T-cell (primary cell): ENCODE measurements at regions not wholly inside any gene's neighbourhood (a gene's known extent, or its start where the extent isn't known, plus 50 kb on each side); places are given as distances from the start of the nearest gene placed in this dataset.

Source experiments
- ATAC-seq, 4 experiments: fragments of 200-7000 bp in 3 of 4; fragments of 150-1000 bp in 1 of 4; cut with Tn5 transposase; replicated peaks in 1 of 4; 1 replicate in 3 of 4; 2 replicates in 1 of 4; pipeline ENCODE4 v1.10.0; 2021; ENCODE audit warnings: moderate library complexity in 3 of 4, mild to moderate bottlenecking in 2 of 4, moderate number of reproducible peaks in 1 of 4
- CTCF ChIA-PET, 2 donors: fragments of 300-600 bp; sonication (Branson Sonifier 250); formaldehyde crosslinking; loops; one replicate each; lab custom pipeline; 2022; ENCODE audit warnings: antibody characterized with exemption in 2 of 2; lab: Charles Lee
- POLR2A ChIA-PET, 2 donors: fragments of 300-600 bp; sonication (Branson Sonifier 250); formaldehyde crosslinking; loops; one replicate each; lab custom pipeline; 2022; ENCODE audit warnings: antibody characterized with exemption in 2 of 2; lab: Charles Lee
- DNase-seq, 35 experiments: peaks; one replicate each; pipeline versions ENCODE4 v3.0.0 to v3.0.0-alpha.2; 2013 to 2023
- H3K27ac ChIP-seq: one replicate; pipeline ENCODE4 v1.5.1; 2013; ENCODE audit warnings: low read length
- H3K27me3 ChIP-seq, 2 experiments: replicated peaks in 1 of 2; 1 replicate in 1 of 2; 2 replicates in 1 of 2; pipeline versions ENCODE4 v1.6.1 to v1.7.0; 2013; ENCODE audit warnings: low read length in 1 of 2, mixed read lengths in 1 of 2; ENCODE audit not compliant: control insufficient read depth in 2 of 2, insufficient read depth in 2 of 2; ENCODE audit errors: extremely low read depth in 1 of 2
- H3K36me3 ChIP-seq, 2 donors: 1 replicate in 1 of 2; 2 replicates in 1 of 2; pipeline versions ENCODE4 v1.6.1 to v1.7.0; 2013; ENCODE audit warnings: low read length in 1 of 2; ENCODE audit not compliant: control insufficient read depth in 2 of 2, insufficient read depth in 1 of 2; ENCODE audit errors: extremely low read depth in 1 of 2
- H3K4me1 ChIP-seq, 2 experiments: 1 replicate in 1 of 2; 2 replicates in 1 of 2; pipeline versions ENCODE4 v1.6.1 to v1.7.0; 2013; ENCODE audit warnings: low read length in 2 of 2, mixed read lengths in 1 of 2; ENCODE audit not compliant: insufficient read depth in 2 of 2, control insufficient read depth in 1 of 2; ENCODE audit errors: extremely low read depth in 1 of 2
- H3K4me3 ChIP-seq, 2 donors: 1 replicate in 1 of 2; 2 replicates in 1 of 2; pipeline versions ENCODE4 v1.5.1 to v1.7.0; 2013; ENCODE audit warnings: mild to moderate bottlenecking in 2 of 2, low read length in 1 of 2, moderate library complexity in 1 of 2; ENCODE audit not compliant: control insufficient read depth in 1 of 2; ENCODE audit errors: extremely low read depth in 1 of 2
- H3K9me3 ChIP-seq: 2 replicates; pipeline ENCODE4 v1.7.0; 2013
- H3K27ac Mint-ChIP-seq, 2 donors: one replicate each; pipeline ENCODE4 v1.8.0; 2020 to 2021; ENCODE audit warnings: mild to moderate bottlenecking in 2 of 2, mixed read lengths in 2 of 2
- H3K27me3 Mint-ChIP-seq, 2 donors: one replicate each; pipeline ENCODE4 v1.8.0; 2021 to 2022; ENCODE audit warnings: mixed read lengths in 2 of 2
- H3K36me3 Mint-ChIP-seq: one replicate; pipeline ENCODE4 v1.8.0; 2021; ENCODE audit warnings: mixed read lengths
- H3K4me1 Mint-ChIP-seq, 3 donors: one replicate each; pipeline ENCODE4 v1.8.0; 2020 to 2022; ENCODE audit warnings: mixed read lengths in 3 of 3, mild to moderate bottlenecking in 1 of 3
- H3K4me3 Mint-ChIP-seq, 3 donors: one replicate each; pipeline ENCODE4 v1.8.0; 2020 to 2022; ENCODE audit warnings: mild to moderate bottlenecking in 3 of 3, mixed read lengths in 3 of 3, moderate library complexity in 3 of 3
- H3K9me3 Mint-ChIP-seq, 3 donors: one replicate each; pipeline ENCODE4 v1.8.0; 2020 to 2022; ENCODE audit warnings: mixed read lengths in 3 of 3
- WGBS: methylation state at CpG from one replicate; pipeline ENCODE4 v1.1.5; 2013; ENCODE audit warnings: missing lambda C conversion rate; ENCODE audit not compliant: insufficient coverage; 5-methylcytosine and 5-hydroxymethylcytosine counted together

DNA sequence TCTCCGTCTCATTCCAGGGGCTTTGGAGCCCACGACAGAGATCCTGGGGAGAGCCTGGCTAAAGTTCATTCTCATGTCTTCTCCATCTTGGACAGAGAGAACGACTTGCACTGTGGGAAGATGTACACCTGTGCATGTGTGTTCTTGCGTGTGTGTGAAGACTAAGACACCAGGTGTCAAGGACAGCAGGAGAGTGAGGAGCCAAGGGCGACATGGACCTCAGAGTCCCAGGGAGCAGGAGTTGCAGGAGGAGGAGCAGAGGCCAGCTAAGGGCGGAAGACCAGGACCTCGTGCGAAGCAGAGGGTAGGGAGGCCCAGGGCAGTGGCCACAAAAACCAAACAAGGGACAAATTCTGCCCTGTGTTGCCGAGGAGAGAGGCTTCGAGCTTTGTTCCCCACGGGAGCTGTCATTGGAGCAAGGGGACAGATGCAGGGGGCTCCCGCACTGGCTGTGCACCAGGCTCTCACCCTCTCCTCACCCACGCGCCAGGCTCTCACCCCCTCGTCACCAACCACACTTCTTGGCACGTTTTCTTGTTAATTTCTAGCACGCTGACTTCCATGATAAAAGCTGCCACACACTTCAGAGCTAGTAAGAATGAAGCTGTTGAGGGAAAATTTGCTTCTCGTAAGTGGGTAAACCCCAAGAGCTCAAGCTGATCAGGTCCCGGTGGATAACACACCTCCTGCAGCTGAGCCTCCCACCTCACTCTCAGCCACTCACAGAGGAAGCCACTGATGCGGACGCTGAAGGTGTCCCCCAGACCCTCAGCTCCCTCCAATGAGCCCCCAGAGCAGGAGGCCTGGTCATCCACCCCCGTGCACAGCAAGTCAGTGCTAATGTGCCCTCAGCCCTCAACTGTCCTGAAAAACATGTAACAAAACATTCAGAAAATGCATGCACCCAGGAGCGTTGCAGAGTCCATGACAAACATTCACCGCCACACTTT is 62.6 kb downstream of the DLL1 start:
- Histone ChIP-seq H3K4me1 (peaks cover 2 to 4% of the 10 kb centered on the region in 2 experiments), H3K27ac (no peak overlapping the region), H3K27me3 (peaks cover 0 to 19% of the 10 kb centered on the region in 2 experiments), H3K4me3 (no peak overlapping the region), H3K9me3 (no peaks in the 10 kb centered on the region), H3K36me3 (no peaks in the 10 kb centered on the region)
- no peaks in the 10 kb centered on the region for H3K9me3 Mint-ChIP-seq
- whole genome bisulfite sequencing: 84% methylated on average over 17 of the region's 24 CpGs
- H3K4me3 Mint-ChIP-seq: no peak overlapping the region
- H3K27ac Mint-ChIP-seq: no peak overlapping the region
- H3K27me3 Mint-ChIP-seq: peaks cover 0 to under 1% of the 10 kb centered on the region in 2 donors
- ChIA-PET POLR2A (no interaction called here), CTCF (no interaction called here)
- DNase-seq: no peak
- no peak for ATAC-seq
- H3K4me1 Mint-ChIP-seq: peaks cover 3 to 5% (median 3%) of the 10 kb centered on the region in 3 donors
- no peaks in the 10 kb centered on the region for H3K36me3 Mint-ChIP-seq

DNA sequence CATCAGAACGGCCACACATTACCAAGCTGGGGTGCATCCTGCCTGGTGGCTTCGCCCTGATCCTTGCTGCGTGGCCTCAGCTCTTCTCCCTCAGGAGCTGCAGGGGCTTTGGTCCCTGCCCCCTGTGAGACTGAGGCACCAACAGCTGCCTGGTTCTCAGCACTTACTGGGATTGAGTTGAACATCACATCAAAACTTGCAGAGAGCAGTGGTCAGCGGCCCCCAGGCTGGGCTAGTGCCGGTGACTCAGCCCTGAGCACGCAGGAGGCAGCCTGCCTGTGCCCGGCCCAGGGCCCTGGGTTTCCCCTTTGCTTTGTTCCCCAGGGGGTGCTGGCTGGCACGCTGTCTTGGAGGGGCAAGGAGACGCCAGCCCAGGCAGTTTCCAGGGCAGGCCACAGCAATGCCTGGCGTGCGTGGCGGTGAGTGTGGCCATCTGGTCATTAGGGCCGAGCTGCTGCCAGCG is 63.3 kb downstream of the DLL1 start:
- no peak overlapping the region for H3K27ac Mint-ChIP-seq
- ChIA-PET CTCF (no interaction called here), POLR2A (no interaction called here)
- 91% methylated on average over 14 of the region's 14 CpGs for WGBS
- Histone ChIP-seq H3K27me3 (peaks cover 0 to 15% of the 10 kb centered on the region in 2 experiments), H3K9me3 (no peaks in the 10 kb centered on the region), H3K27ac (no peak overlapping the region), H3K36me3 (no peaks in the 10 kb centered on the region), H3K4me3 (no peak overlapping the region), H3K4me1 (peaks cover 4 to 11% of the 10 kb centered on the region in 2 experiments)
- no peak overlapping the region for H3K4me3 Mint-ChIP-seq
- peaks cover 0 to 2% of the 10 kb centered on the region in 2 donors for H3K27me3 Mint-ChIP-seq
- ATAC-seq (no peak), DNase-seq (no peak)
- H3K9me3 Mint-ChIP-seq: no peaks in the 10 kb centered on the region
- H3K4me1 Mint-ChIP-seq: peaks cover 10 to 12% (median 10%) of the 10 kb centered on the region in 3 donors
- no peaks in the 10 kb centered on the region for H3K36me3 Mint-ChIP-seq

DNA sequence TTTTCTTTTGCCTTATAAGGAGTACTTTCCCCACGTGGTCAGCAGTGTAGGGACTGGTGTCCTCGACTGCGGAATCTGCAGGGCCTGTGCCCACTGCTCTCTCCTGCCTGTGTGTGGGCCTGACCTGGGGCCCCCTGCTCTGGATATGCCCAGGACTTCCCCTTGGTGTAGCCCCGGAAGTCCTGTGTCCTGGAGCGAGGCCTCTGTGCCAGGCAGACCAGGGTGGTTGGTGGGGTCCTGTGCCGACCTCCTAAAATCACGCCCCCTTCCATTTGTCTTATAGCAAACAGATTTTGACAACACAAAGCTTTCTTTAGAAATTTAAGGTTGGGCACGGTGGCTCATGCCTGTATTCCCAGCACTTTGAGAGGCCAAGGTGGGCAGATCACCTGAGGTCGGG is 64.2 kb downstream of the DLL1 start:
- Histone ChIP-seq H3K27ac (no peak overlapping the region), H3K4me3 (no peak overlapping the region), H3K4me1 (peaks cover 4 to 16% of the 10 kb centered on the region in 2 experiments), H3K9me3 (no peaks in the 10 kb centered on the region), H3K36me3 (no peaks in the 10 kb centered on the region), H3K27me3 (peaks cover 0 to 11% of the 10 kb centered on the region in 2 experiments)
- ChIA-PET POLR2A (no interaction called here), CTCF (interaction anchor here in 1 of 2 donors (0.6 kb wide), 1 partner anchor 259 kb away, joined by 4 read pairs; no protein-coding TSS in a partner anchor)
- Mint-ChIP-seq H3K9me3 (no peaks in the 10 kb centered on the region), H3K36me3 (no peaks in the 10 kb centered on the region), H3K4me3 (no peak overlapping the region), H3K27ac (no peak overlapping the region), H3K4me1 (peaks cover 16 to 19% (median 17%) of the 10 kb centered on the region in 3 donors), H3K27me3 (peaks cover 0 to 2% of the 10 kb centered on the region in 2 donors)
- DNase-seq (no peak), ATAC-seq (no peak)
- WGBS: 87% methylated on average over 6 of the region's 9 CpGs

DNA sequence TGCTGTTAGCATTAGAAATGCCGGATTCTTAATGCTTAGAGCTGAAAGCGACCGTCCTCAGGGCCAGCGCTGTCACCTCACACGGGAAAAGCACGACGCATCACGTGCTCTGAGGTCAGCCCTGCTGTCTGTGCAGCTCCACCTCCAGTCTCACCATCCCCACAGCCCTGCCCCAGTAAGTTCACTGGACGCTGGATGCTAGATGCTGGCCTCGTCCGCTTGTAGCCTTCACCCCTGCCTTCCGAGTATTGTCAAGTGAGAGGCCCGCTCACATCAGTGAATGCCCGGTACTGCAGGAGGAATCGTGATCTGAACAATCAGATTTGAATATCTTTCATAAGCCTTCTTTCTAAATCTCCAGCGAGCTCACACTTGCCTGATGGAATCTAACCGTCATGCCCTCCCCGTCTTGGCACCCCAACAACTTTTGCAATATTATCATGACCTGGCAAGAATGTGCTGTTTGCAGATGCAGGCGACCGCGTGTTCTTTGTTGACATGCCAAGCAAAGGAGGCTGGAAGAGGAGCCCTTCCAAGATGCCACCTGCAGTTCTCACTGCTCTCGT is 64.9 kb downstream of the DLL1 start:
- DNase-seq (no peak), ATAC-seq (no peak)
- H3K27ac ChIP-seq: no peak overlapping the region
- H3K27me3 ChIP-seq: peaks cover 0 to 11% of the 10 kb centered on the region in 2 experiments
- H3K4me3 ChIP-seq: no peak overlapping the region
- Mint-ChIP-seq H3K27me3 (peaks cover 0 to 2% of the 10 kb centered on the region in 2 donors), H3K9me3 (no peaks in the 10 kb centered on the region), H3K4me3 (no peak overlapping the region), H3K27ac (no peak overlapping the region), H3K36me3 (no peaks in the 10 kb centered on the region), H3K4me1 (peaks cover 16 to 22% (median 17%) of the 10 kb centered on the region in 3 donors)
- no peaks in the 10 kb centered on the region for H3K36me3 ChIP-seq
- POLR2A ChIA-PET: no interaction called here
- 92% methylated on average over 17 of the region's 22 CpGs for WGBS
- peaks cover 4 to 16% of the 10 kb centered on the region in 2 experiments for H3K4me1 ChIP-seq
- CTCF ChIA-PET: no interaction called here
- no peaks in the 10 kb centered on the region for H3K9me3 ChIP-seq

DNA sequence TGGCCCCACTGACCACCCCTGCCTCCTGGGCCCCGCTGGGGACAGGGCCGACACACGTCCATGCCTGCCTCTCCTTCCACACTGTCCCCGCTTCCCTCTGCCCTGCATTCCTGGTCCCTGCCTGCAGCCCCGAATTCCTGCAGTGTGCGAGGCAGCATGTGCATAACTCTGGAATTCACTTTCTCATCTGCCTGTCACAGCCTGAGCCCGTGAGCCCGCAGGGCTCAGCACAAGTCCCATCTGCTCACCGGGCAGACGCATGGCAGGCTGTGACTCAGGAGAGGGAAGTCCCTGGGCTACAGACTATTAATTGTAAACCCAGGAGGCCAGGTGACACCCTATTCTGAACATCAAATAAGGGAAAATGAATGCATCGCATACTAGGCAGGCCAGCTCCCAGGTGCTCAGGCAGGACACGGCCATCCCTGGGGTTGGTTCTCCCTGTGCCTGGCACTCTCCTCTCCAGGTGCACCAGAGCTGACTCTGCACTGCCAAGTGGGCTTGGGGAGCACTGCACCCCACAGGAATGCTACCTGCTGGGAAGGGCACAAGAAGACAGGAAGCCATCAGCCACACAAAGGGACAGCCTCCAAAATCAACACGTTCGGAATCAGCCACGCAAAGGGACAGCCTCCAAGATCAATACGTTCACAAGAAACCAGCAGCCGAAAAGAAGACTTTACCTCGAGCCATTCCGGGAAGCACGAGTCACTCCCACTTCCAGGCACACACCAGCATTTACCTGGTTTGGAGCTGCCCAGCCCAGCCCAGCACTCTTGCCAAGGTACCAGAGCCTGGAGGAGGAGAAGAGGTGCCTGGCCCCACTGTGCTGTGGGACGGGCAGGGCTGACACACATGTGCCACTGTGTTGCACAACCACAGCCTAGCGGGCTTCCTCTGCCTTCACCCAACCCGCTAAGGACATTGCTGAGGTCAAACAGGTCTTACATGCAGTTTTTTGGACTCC is 65.9 kb downstream of the DLL1 start:
- ATAC-seq (no peak), DNase-seq (no peak)
- Histone ChIP-seq H3K9me3 (no peaks in the 10 kb centered on the region), H3K4me3 (no peak overlapping the region), H3K27me3 (peaks cover 0 to 7% of the 10 kb centered on the region in 2 experiments), H3K36me3 (no peaks in the 10 kb centered on the region), H3K4me1 (peaks cover 4 to 16% of the 10 kb centered on the region in 2 experiments), H3K27ac (no peak overlapping the region)
- ChIA-PET CTCF (interaction anchor here in 1 of 2 donors (0.6 kb wide), 1 partner anchor 57 kb away, joined by 3 read pairs; no protein-coding TSS in a partner anchor), POLR2A (no interaction called here)
- H3K27ac Mint-ChIP-seq: no peak overlapping the region
- WGBS: 82% methylated on average over 23 of the region's 23 CpGs
- no peak overlapping the region for H3K4me3 Mint-ChIP-seq
- no peaks in the 10 kb centered on the region for H3K36me3 Mint-ChIP-seq
- H3K4me1 Mint-ChIP-seq: peaks cover 16 to 22% (median 17%) of the 10 kb centered on the region in 3 donors
- peaks cover 0 to 2% of the 10 kb centered on the region in 2 donors for H3K27me3 Mint-ChIP-seq
- H3K9me3 Mint-ChIP-seq: no peaks in the 10 kb centered on the region
